CD4-positive, alpha-beta T cell treated with Interleukin-15 for 4 hours (primary cell): ENCODE measurements at regions not wholly inside any gene's neighbourhood (a gene's known extent, or its start where the extent isn't known, plus 50 kb on each side); places are given as distances from the start of the nearest gene placed in this dataset.

Source experiments
- DNase-seq: peaks from one replicate; pipeline ENCODE4 v3.0.0-alpha.2; 2020; ENCODE audit warnings: low spot score

DNA sequence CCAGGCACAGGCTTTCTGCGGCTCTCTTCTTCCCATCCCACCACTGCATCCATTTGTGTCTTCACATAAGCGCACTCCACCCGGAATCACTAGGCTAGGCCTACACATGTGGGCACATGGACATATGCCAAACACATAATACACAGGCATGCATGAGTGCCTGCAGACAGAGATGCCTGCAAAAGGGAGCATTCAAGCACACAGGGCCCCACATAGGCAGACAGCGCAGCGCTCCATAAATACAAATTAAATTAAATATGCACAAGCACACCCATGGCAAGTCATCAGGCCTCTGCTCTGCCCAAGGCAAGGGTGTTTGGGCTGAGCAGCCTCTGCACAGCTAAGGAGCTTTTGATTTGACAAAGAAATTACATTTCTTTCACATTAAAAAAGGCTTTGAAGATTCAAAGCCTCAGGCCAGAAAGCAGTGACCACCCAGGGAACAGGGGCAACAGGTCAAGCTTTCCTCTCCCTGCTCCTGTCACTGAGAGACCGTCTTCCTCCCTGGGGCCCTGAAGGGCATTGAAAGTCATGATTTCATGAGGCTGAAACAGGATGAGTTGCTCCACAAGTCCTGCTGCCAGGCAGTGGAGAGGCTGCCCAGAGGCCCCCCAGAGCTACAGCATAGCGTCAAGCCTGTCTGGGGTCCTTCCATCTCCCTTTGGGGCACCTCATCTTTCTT is 134.2 kb upstream of the LRFN2 start:
- DNase-seq: no peak

DNA sequence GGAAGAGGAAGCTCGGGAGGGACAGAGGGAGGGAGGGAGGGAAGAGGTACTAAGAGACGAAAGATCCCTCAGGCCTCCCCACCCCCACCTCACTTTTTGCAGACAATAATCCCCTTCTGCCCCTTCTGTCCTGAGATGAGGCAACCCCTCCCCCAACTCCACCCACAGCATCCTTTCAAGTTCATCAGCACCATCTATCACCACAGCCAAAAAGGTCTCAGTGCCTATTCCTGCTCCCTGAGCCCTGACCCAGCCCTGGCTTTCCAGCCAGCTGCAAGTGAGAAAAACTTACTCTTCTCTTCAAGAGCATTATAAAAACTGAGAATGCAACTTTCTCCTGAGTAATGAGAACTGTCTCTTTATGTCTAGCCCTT is 133.2 kb upstream of the LRFN2 start:
- DNase-seq: no peak

DNA sequence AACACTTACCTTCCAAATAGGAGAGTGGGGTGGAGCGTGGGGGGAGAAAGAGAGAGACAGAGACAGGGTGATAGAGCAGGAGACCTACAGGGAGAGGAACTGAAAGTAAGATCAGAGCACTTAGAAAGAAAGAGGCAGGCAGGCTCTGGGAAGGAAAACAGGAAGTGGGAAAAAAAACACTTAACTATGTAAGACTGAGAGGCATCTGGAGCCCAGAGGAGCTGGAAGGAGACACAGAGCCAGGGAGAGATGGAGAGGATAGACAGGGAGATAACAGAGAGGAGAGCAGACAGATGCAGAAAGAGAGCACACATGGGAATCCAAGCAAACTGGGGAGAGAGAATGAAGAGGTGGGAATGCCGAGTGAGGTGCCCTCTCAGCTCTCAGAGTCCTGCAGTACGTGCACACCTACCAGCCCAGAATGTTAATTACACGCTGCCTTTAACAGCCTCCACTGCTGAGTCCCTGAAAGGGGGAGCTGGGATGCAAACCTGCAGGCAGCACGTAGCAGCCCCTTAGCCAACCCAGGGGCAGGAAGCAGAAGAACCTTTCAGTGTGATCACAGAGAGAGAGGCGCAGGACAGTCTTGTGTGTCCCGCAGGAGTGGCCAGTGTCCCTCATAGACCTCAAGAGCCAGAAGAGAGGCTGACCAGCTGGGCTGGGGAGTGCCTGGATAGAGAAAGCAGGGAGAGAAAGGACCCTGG is 132.7 kb upstream of the LRFN2 start:
- DNase-seq: no peak

DNA sequence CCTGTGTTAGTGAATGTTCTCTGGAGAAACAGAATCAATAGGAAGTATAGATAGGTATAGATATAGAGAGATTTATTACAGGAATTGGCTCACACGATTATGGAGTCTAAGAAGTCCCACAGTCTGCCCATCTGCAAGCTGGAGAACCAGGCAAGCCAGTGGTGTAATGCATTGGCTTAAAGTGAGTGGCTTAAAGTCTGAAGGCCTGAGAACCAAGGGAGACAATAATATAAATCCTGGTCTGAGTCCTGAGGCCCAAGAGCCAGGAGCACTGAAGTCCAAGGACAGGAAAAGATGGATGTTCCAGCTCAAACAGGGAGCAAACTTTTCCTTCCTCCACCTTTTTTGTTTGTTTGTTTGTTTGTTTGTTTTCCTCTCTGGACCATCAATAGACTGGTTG is 131.2 kb upstream of the LRFN2 start:
- DNase-seq: no peak

DNA sequence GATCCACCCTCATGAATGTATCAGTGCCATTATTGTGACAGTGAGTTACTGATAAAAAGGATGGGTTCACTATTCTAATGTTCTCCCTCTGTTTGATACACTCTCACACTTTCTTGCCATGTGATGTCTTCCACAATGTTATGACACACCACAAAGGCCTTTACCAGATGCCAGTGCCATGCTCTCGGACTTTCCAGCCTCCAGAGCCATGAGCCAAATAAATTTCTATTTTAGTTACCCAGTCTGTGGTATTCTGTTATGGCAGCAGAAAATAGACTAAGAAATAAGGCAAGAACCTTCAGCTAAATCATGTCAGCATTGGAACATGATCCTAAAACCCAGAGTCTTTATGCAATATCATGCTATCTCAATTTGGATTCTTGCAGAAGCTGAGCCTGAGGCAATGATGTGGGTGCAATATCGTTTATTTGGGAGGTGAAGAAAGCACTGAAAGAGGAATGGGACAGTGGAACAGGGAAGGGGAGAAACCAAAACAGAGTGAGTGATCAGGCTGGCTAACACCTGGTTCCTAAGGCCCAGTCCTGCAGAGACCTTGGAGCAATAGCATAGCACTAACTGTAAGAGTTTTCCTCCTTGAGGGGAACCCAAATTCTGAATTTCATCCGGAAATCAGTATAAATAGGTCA is 130.4 kb upstream of the LRFN2 start:
- no peak for DNase-seq

DNA sequence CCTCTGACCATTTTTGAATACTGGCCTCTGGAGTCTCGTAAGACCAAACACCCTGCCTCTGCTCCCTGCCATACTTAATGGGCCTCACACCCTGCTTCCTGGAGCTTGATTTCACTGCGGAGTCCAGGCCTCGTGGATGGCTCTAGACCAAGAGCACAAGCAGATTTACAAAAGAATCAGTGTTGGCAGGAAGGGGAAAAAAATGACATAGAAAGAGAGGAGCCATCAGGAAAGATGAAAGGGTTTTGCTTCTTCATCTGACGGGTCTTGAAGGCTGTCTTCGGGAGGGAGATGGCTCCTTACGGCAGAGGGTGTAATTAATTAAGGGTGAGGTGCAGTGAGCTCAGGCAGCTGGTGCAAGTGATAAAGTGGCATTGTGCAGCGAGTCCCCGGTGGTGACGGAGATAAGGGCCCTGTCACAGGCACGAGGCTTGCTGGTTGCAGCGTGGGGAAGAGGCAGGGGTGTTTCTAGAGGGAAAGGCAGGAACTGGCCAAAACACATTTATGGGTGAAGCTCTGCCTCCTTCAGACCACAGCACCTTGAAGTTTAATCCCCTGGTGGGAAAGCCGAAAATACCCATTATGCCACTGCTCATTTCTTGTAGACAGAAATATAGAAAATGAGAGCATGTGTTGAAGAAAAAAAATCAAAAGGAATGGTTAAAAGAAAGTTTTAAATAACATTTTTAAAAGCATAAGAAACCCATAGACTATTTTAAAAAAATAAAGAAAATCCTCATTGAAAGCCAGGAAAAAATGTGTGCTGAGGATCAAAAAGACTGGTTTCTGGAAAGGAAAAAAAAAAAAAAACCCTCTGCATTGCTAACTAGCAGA is 128.6 kb upstream of the LRFN2 start:
- DNase-seq: no peak

DNA sequence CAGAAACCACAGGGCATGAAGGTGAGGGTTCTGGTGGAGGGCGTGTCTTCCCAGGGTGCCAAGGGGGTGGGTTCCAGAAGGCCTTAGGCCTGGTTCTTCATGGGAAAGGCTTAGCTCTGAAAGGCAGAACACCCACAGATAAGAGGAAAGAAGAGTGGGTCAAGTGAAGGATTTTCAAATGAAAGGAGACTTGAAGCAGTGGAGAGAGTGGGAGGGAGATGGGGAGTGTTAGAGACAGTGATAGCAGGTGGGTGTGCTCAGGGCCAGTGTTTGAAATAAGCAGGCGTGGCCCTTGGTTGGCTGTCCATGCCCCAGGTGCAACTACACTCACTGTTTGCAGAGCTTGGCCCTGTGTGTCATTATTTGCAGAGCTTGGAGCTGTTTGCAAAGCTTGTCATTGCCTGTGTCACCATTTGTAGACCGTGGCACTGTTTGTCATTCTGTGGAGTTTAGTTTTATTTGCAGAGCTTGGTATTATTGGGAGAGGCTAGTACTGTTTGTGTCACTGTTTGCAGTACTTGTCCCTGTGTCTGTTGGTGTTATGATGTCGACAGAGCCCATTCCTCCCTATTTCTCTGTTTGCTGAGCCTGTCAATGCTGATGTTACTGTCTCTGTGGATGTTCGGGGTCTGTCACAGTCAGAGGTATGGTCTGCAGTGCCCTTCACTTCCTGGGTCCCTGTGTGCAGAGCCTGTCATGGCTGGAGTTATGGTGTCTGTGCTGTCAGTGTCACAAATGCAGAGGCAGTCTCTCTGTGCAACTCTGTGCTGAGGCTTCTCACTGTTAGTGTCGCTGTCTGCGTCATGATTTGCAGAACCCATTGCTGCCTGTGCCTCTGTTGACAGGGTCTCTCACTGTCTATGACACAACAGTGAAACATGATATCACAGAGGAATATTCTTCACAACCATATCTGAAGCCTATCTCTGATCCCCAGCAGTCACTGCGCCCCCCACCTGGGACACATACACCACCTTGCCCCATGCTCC is 127.7 kb upstream of the LRFN2 start:
- no peak for DNase-seq

DNA sequence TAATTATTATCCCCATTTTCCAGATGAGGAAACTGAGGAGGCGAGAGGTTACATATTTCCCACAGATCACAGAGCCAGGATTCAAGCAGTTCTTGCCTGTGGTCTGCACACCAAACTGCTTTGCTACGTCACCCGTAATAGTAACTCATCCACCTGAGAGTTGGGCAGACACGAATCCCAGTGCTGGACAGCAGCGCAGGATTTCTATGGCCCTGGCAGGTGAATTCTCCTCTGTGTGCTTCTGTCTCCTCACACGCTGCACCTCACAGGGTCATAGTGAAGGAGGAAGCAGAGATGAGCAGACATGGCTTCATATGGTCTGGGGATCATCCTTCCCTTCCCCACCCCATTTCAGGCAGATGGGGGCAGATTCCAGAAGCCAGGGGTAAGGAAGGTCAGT is 127.0 kb upstream of the LRFN2 start:
- DNase-seq: no peak

DNA sequence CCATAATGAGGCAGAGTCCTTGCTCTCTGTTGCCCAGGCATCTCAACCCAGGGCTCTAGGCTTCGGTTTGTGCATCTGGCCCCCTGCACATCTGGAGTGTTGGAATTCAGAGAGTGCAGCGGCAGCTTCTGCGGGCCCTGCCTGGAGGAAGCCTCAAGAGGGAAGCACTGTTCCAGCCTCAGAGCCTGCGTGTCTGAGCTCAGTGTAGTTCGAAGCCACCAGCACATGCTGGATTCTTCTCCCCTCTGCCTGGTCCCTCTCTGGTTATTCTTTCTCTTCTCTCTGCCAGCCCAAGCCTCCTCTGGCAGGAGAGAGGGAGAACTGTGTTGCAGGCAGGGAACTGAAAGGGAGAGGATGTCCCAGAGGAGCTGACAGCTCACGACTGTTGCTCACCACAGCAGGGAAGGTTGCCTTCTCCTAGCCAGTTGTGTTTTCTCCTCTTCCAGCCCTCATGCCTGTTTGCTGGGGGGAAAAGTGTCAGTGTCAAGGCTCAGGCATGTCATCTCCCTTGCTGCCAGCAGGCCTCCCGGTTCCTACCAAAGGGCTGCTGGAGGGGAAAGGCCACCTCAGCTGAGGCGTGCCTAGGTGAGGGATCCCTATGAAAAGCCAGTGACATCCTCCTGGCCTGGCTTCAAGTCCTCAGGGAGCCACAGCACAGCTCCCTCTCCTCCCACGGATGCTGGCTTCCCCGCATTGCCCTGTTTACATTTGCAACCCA is 126.0 kb upstream of the LRFN2 start:
- no peak for DNase-seq

DNA sequence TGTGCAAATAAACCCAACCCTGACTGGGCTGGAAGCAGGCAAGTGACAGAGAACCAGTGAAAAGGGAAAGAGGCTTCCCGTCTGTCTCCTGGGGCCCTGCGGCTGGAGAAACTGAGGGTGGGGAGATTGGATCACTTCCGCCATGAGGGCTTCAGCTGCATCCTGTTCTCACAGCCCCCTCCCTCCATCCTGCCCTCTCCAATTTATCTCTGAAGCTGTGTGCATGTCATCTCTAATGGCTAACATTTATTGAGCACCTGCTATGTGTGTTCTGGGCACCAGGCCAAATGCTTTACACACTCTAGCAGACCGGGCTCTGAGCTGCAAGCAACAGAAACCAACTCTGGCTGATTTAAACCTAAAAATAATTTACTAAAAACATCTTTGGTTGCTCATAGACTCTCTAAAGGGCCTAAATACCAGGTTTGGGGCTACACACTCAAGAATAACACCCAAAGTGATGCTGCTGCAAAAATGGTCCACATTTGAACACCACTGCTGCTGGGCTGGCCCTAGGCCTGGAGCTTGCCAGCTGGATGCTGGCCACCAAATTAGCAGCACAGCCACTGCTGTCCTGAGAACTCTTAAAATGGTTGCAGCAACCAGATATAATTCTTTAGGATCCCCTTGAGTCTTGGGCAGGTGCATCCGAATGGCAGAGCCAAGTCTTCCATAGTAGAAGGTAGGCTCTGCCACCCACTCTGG is 123.6 kb upstream of the LRFN2 start:
- DNase-seq: no peak

DNA sequence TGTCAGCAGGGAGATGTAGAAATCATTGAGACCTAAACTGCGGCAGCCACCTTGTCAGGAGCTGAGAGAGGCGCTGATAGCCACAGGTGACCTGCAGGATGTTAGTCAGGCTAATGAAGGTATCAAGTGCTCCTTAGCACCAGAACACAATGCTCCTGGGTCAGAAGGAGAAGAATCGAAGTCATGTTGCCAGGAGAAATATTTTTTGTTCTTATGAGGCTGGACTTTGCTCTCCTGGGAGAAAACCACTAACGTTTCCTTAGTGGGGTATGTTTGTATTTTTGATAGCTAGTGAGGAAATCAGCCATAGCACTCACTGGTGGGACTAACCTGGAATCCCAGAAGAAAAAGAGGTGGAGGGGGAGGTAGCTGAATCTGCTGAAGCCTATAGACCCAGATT is 120.9 kb upstream of the LRFN2 start:
- no peak for DNase-seq

DNA sequence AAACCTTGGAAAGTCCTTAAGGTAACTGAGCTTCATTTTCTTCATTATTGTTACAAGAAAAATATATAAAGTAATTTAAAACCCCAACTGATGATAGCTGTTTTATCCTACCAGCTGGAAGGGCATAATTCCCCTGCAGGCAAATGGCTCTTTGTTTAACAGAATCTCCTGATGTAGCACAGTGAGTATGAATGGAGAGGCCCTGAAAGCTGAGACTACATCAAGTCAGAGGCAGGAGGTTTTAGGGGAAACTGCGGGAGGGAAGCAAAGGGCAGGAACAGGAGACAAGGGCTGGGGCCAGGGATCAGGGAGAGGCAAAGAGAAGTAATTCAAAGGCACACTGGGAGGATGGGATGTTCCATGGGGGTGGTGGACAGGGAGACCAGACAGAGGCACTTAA is 119.0 kb upstream of the LRFN2 start:
- DNase-seq: no peak

DNA sequence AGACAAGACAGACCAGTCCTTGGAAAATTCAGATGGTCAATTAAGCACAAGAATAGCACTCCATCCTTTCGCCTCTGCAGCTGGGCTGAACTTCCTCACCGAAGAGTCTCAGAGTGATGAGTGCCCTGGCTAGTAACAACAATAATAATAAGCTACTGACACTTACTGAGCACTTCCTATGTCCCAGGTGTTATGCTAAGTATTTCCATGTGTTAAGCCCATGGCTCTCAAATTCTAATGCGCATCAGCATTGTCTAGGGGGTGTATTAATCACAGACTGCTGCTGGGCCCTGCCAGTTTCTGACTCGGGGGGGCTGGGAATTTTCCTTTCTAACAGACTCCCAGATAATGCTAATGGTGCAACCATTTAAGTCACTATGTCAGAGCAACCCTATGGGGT is 118.2 kb upstream of the LRFN2 start:
- no peak for DNase-seq

DNA sequence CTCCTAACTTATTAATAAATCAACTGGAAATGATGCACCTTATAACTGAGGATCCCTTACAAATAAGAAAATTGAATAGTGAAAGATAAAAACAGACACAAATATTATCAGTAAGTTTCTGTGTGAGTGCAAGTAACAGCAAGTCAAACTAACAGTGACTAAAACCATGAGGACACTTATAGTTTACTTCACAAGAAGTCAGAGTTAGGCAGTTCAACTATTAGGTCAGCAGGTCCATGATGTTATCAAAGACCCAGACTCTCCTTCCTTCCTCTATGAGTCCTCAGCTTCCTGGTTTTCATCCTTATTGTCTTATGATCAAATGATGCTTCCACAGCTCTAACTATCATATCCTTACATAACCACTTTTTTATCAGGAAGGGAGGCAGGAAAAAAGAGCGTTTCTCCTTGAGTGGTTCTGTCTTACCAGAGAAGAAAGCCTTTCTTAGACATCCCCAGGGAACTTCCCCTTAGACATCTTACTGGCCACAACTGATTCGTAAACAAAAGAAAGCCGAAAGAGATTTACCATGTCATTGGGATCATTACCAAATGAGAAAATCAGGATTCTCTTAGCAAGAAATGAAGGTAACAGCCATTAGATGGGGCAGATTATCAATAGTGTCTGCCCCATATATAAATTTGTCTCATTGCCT is 114.3 kb upstream of the LRFN2 start:
- DNase-seq: no peak

DNA sequence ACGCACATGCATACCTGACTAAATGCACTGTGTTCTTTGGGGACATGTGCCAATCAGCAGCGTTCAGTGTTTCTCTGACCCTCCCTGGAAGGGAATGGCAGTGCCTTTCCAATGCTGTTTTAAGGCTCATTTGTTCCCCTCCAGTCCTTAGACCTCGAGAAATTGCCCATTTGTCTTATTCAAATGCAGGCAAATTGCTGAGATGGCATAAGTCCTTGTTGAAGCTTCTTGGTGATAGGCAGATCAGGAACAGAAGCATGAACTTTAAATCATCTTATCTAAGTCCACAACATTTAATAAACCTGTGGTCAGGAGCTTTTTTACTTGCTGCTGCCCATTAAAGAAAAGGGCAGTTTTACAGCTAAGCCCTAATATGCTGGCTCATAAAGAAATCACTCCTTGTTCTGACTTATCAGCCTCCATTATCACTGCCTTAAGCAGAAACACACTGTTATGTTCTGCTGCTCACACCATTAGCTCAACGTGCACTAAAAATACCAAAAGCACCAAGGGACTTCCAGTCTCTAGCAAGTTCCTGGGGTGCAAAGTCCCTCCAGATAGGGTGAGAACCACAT is 112.9 kb upstream of the LRFN2 start:
- DNase-seq: no peak

DNA sequence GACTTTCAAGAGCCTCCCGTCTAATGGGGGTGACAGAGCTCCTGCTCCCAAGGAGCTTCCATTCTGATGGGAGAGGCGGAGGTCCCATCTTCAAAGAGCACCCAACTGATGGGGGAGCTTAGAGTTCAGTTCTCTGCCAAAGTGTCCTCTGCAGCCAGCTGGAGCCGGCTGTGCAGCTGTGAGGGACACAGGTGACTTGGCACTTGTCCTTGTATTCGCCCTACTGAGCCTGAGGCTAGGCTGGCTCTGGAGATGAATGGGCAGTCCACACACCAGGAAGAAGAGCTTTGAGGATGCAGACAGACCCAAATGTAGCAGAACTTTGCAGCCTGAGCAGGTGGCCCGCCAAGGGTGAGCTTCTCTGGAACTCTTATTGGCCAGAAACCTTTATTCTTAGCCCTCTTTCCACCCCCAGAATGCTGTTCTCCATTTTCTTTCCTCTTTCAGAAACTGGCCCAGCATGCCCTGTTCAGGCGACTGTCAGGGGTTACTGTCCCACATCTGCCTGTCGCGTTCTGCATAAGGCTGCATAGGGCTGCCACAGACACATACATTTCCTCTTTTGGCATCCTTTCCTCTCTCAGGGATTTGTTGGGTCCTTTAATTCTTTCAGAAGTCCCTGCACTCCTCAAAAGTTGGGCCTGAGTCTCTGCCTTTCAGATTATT is 108.7 kb upstream of the LRFN2 start:
- DNase-seq: no peak

DNA sequence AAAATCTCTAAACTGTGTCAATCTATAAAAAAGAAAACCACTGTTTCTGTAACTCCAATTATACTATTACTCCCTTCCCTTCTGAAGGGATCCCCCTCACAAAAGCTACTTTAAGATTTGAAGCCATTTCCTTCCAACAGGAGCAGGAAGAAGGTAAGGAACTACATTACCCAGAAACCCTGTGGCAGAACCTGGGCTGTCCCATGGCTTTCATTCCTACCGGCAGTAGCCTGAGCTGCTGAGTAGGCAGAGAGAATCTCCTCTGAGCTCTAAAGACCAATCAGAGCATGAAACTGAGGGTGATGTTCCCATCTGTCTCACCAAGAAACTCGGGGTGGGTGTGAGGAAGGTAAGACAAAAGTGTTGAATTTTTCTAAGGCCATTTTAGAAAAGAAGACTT is 108.0 kb upstream of the LRFN2 start:
- DNase-seq: no peak

DNA sequence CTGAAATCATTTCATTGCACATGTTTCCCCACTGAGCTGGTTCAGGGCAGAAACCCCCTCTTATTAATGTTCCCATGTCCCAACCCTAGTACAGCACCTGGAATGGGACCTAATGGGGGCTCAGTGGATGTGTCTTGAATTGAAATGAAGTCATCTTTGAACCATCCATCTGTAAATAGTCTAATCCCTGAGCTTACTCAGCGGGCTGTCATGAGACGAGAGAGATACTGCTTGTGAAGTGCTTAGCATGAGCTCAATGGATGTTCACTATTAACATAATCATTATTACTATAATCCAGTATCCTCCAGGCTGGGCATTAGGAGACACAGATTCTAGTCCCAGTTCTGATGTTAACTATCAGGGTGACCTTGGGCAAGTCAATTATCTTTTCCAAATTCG is 106.6 kb upstream of the LRFN2 start:
- no peak for DNase-seq

DNA sequence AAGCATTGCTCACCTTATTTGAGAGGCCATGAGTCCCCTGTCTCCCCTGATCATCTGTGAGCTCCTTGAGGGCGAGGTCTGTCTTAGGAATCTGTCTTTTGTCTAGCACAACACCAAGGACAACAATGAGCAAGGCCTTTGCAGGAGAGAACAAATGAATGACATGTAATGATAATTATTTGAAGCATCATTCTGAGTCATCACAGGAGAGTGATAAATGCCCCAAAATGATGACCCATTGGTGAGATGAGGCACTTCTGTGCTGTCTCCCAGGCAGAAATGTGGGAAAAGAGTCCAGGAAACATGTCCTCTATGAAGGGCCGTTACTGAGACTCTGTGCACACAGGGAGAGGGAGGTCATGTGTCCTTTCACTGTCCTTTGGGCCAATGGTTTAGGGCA is 105.2 kb upstream of the LRFN2 start:
- DNase-seq: no peak
